ENCODE measurements at regions not wholly inside any gene's neighbourhood (a gene's known extent, or its start where the extent isn't known, plus 50 kb on each side); places are given as distances from the start of the nearest gene placed in this dataset.

DNA sequence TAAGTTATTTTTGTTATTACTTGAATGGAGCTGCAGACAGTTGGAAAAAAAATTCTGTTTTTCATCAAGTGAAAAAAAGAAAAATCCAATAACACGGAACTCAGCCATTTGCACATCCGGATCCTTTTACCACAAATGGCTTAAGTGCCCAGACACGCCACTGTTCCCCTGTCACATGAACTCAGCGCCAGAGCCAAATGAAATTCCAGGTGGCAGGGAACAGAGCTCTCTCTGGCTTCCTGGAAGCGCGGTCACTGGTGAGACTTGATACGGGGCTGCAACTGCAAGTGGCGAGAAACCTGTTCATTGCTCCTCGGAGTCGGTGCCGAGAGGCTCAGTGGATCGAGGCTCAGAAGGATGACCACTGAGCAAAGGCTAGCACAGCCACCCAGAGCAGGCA, 60.8 kb upstream of the NPTX2 start:
- ChIA-PET POLR2A (no interaction called here), CTCF (ENCODE audit: low intra/inter-chr PET ratio, low total read pairs) (no interaction called here)
- TF ChIP-seq ZNF546 (CRISPR knock-in tag; conservative IDR thresholded peaks at IDR 0.05): no peak
- TF ChIP-seq AKAP8 (CRISPR knock-in tag; IDR thresholded peaks at IDR 0.05): no peak
- TF ChIP-seq, protein P1, sequence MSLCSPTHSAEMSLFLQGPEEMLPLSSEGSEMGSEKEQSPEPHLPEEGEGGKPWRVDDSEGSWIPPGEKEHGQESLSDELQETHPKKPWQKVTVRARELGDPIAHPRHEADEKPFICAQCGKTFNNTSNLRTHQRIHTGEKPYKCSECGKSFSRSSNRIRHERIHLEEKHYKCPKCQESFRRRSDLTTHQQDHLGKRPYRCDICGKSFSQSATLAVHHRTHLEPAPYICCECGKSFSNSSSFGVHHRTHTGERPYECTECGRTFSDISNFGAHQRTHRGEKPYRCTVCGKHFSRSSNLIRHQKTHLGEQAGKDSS (CRISPR knock-in tag; IDR thresholded peaks at IDR 0.05; ENCODE audit: borderline replicate concordance, low read depth): no peak
- TF ChIP-seq, protein P2, sequence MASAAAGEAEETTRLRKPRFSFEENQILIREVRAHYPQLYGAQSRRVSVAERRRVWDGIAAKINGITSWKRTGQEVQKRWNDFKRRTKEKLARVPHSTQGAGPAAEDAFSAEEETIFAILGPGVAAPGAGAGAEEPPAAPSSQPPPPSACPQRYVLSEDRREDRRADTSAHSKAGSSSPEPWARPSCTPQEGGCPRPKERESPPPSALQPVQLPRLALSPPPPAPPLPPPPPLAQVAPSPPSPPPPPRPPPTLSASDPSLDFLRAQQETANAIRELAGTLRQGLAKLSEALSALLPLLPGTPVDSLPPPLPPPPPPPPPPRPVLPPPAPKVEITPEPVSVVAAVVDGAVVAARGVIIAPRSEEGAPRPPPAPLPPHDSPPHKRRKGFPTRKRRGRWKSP (CRISPR knock-in tag; IDR thresholded peaks at IDR 0.05): no peak
- TF ChIP-seq, protein P3, sequence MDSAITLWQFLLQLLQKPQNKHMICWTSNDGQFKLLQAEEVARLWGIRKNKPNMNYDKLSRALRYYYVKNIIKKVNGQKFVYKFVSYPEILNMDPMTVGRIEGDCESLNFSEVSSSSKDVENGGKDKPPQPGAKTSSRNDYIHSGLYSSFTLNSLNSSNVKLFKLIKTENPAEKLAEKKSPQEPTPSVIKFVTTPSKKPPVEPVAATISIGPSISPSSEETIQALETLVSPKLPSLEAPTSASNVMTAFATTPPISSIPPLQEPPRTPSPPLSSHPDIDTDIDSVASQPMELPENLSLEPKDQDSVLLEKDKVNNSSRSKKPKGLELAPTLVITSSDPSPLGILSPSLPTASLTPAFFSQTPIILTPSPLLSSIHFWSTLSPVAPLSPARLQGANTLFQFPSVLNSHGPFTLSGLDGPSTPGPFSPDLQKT (CRISPR knock-in tag; IDR thresholded peaks at IDR 0.05; ENCODE audit: borderline replicate concordance): no peak
- no peak for TF ChIP-seq HDAC6 (IDR thresholded peaks at IDR 0.05; ENCODE audit: low read depth, low read length)
- TF ChIP-seq ZNF530 (CRISPR knock-in tag; IDR thresholded peaks at IDR 0.05; ENCODE audit: low read depth): no peak
- TF ChIP-seq SMARCC2 (IDR thresholded peaks at IDR 0.05): no peak
- no peak for TF ChIP-seq MAFG (CRISPR knock-in tag; IDR thresholded peaks at IDR 0.05)
- TF ChIP-seq NFYB (CRISPR knock-in tag; IDR thresholded peaks at IDR 0.05): no peak
- H3K27me3 ChIP-seq (ENCODE audit: control insufficient read depth in 1 of 2, insufficient read depth in 2 of 2, low read length in 2 of 2): peaks cover 0 to 1% of the 10 kb centered on the region in 2 experiments; a peak in 2 of 5 replicates
- H4K20me1 ChIP-seq (ENCODE audit: insufficient read depth, low read length): no peaks in the 10 kb centered on the region
- peaks cover 6% of the 10 kb centered on the region; the same call in 1 of the 2 replicates for H3K9me3 ChIP-seq (ENCODE audit: low read length)
- no peak overlapping the region for H2AFZ ChIP-seq (ENCODE audit: low read length)
- no peaks in the 10 kb centered on the region for H3K36me3 ChIP-seq (replicated peaks in 1 of 2; ENCODE audit: control insufficient read depth in 1 of 2, insufficient read depth in 2 of 2, low read length in 2 of 2)
- 81% methylated on average over 8 of the region's 12 CpGs for WGBS (ENCODE audit: low lambda C conversion rate)
- H3K4me1 ChIP-seq (ENCODE audit: insufficient read depth, low read length): no peaks in the 10 kb centered on the region
- BruUV-seq (replicated peaks): no TSS peak
- intact Hi-C loops (cut with micrococcal nuclease; ENCODE audit: unreplicated experiment) (no loop called here), in situ Hi-C loops (cut with HindIII; ENCODE audit: extremely low pct_ligation_motif_present, low pct_unique_long_range_greater_than_20kb) (no loop called here)
- ATAC-seq (no peak), DNase-seq (ENCODE audit: low spot score) (no peak), FAIRE-seq (no peak)
- H3K9ac ChIP-seq (ENCODE audit: insufficient read depth, low read depth, low read length): no peak overlapping the region
- H3K79me2 ChIP-seq (ENCODE audit: insufficient read depth, low read length): no peaks in the 10 kb centered on the region
- H3K4me3 ChIP-seq (replicated peaks in 1 of 3; ENCODE audit: insufficient read depth in 1 of 3, low read depth in 2 of 3, low read length in 3 of 3): no peak overlapping the region
- H3K4me2 ChIP-seq (ENCODE audit: low read depth, low read length): no peak overlapping the region
- H3K27ac ChIP-seq (ENCODE audit: extremely low read length, insufficient read depth, low read length): no peak overlapping the region

Measured in HepG2 (cell line).